ENCODE measurements at regions not wholly inside any gene's neighbourhood (a gene's known extent, or its start where the extent isn't known, plus 50 kb on each side); places are given as distances from the start of the nearest gene placed in this dataset.
"Not testable (repeated sequence)": the region's sequence is repeated elsewhere in the genome, so short reads cannot be mapped to it uniquely, and the experiment has no call there.

DNA sequence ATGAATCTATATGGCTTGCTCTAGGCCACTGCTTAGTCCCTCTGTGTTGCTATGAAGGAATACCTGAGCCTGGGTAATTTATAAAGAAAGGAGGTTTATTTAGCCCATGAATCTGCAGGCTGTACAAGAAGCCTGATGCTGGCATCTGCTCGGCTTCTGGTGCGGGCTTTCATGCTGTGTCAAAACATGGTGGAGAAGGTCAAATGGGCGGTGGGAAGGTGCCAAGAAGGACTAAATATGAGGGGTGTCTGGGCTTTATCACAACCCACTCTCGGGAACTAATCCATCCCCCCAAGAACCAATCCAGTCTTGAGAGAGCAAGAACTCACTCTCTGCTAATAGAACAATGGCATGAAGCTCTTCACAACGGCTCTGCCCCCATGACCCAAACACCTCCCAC, 481.6 kb downstream of the EIPR1 start:
- no peak for TF ChIP-seq EZH2phosphoT487 (IDR thresholded peaks at IDR 0.05; ENCODE audit: low read depth)
- Histone ChIP-seq H3K9me3 (ENCODE audit: insufficient read depth, low read length) (no peaks in the 10 kb centered on the region), H2AFZ (ENCODE audit: low read depth, low read length) (no peak overlapping the region), H3K4me1 (ENCODE audit: low read length) (peaks cover 18% of the 10 kb centered on the region), H3K9ac (ENCODE audit: low read length) (no peak overlapping the region), H3K4me2 (ENCODE audit: low read length) (no peak overlapping the region), H3K36me3 (replicated peaks; ENCODE audit: low read depth, low read length) (no peaks in the 10 kb centered on the region), H3K4me3 (ENCODE audit: low read length) (no peak overlapping the region), H4K20me1 (ENCODE audit: insufficient read depth, low read length) (no peaks in the 10 kb centered on the region), H3K27ac (ENCODE audit: low read length) (no peak overlapping the region), H3K79me2 (ENCODE audit: low read length) (no peaks in the 10 kb centered on the region), H3K27me3 (ENCODE audit: low read depth, low read length) (no peaks in the 10 kb centered on the region)

DNA sequence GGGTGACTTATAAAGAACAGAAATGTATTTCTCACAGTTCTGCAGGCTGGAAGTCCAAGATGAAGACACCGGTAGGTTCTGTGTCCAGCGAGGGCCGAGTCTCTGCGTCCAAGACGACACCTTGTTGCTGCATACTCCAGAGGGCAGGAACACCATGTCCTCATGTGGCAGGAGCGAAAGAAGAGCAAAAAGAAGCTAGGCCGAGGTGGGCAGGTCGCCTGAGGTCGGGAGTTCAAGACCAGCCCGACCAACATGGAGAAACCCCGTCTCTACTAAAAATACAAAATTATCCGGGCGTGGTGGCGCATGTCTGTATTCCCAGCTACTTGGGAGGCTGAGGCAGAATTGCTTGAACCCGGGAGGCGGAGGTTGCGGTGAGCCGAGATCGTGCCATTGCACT, 483.6 kb downstream of the EIPR1 start:
- H3K27me3 ChIP-seq (ENCODE audit: low read depth, low read length); H3K4me3 ChIP-seq (ENCODE audit: low read length); H3K9ac ChIP-seq (ENCODE audit: low read length); H3K4me1 ChIP-seq (ENCODE audit: low read length); H3K79me2 ChIP-seq (ENCODE audit: low read length); H3K4me2 ChIP-seq (ENCODE audit: low read length); H4K20me1 ChIP-seq (ENCODE audit: insufficient read depth, low read length); H2AFZ ChIP-seq (ENCODE audit: low read depth, low read length); H3K27ac ChIP-seq (ENCODE audit: low read length); H3K9me3 ChIP-seq (ENCODE audit: insufficient read depth, low read length); H3K36me3 ChIP-seq (replicated peaks; ENCODE audit: low read depth, low read length): not testable (repeated sequence)

DNA sequence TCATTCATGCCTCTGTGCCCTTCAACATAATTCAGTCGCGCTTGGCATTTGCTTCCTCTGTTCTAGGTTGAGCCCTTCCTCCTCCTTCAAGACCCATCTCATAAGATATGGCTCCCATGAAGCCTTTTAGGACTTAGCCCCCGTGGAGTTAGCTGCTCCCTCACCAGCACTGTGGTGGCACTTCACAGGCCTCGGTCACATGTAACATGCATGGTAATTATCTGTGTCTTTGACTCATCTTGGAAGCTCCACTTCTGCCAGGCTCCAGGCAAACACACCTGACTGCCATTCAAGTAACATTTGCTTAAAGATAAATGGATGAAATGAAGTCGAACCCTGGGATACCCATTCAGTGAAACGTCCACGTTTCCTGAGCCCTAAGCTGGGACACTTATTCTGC, 484.7 kb downstream of the EIPR1 start:
- H3K4me3 ChIP-seq (ENCODE audit: low read length): no peak overlapping the region
- no peaks in the 10 kb centered on the region for H3K79me2 ChIP-seq (ENCODE audit: low read length)
- no peaks in the 10 kb centered on the region for H3K9me3 ChIP-seq (ENCODE audit: insufficient read depth, low read length)
- no peaks in the 10 kb centered on the region for H3K36me3 ChIP-seq (replicated peaks; ENCODE audit: low read depth, low read length)
- no peak overlapping the region for H2AFZ ChIP-seq (ENCODE audit: low read depth, low read length)
- H3K9ac ChIP-seq (ENCODE audit: low read length): no peak overlapping the region
- no peak overlapping the region for H3K27ac ChIP-seq (ENCODE audit: low read length)
- no peaks in the 10 kb centered on the region for H4K20me1 ChIP-seq (ENCODE audit: insufficient read depth, low read length)
- no peak for TF ChIP-seq EZH2phosphoT487 (IDR thresholded peaks at IDR 0.05; ENCODE audit: low read depth)
- TF ChIP-seq, protein P1, sequence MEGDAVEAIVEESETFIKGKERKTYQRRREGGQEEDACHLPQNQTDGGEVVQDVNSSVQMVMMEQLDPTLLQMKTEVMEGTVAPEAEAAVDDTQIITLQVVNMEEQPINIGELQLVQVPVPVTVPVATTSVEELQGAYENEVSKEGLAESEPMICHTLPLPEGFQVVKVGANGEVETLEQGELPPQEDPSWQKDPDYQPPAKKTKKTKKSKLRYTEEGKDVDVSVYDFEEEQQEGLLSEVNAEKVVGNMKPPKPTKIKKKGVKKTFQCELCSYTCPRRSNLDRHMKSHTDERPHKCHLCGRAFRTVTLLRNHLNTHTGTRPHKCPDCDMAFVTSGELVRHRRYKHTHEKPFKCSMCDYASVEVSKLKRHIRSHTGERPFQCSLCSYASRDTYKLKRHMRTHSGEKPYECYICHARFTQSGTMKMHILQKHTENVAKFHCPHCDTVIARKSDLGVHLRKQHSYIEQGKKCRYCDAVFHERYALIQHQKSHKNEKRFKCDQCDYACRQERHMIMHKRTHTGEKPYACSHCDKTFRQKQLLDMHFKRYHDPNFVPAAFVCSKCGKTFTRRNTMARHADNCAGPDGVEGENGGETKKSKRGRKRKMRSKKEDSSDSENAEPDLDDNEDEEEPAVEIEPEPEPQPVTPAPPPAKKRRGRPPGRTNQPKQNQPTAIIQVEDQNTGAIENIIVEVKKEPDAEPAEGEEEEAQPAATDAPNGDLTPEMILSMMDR (IDR thresholded peaks at IDR 0.05; ENCODE audit: low read depth, low read length): no peak
- H3K27me3 ChIP-seq (ENCODE audit: low read depth, low read length): no peaks in the 10 kb centered on the region
- H3K4me2 ChIP-seq (ENCODE audit: low read length): no peak overlapping the region
- H3K4me1 ChIP-seq (ENCODE audit: low read length): no peaks in the 10 kb centered on the region

DNA sequence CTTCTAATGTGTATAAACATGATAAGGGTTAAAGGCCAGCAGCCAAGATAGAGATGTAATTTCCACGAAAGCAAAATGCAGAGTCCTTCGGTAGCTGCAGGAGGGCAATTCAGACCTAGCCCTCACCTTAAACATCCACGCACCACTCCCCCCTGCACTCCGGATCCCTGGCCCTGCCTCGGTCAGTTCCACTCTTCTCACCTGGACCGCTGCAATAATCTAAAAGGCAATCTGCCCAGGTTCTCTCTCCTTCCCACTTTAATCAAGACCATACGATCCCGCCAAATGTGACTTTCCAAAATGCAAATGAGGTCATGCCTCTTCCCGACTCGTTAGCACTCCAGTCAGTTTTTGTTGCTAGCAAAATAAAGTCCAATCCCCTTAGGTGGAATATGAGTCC, 485.2 kb downstream of the EIPR1 start:
- no peaks in the 10 kb centered on the region for H4K20me1 ChIP-seq (ENCODE audit: insufficient read depth, low read length)
- no peaks in the 10 kb centered on the region for H3K36me3 ChIP-seq (replicated peaks; ENCODE audit: low read depth, low read length)
- H3K4me1 ChIP-seq (ENCODE audit: low read length): no peaks in the 10 kb centered on the region
- H3K27ac ChIP-seq (ENCODE audit: low read length): no peak overlapping the region
- H2AFZ ChIP-seq (ENCODE audit: low read depth, low read length): no peak overlapping the region
- no peak overlapping the region for H3K4me3 ChIP-seq (ENCODE audit: low read length)
- H3K9ac ChIP-seq (ENCODE audit: low read length): no peak overlapping the region
- H3K79me2 ChIP-seq (ENCODE audit: low read length): no peaks in the 10 kb centered on the region
- H3K27me3 ChIP-seq (ENCODE audit: low read depth, low read length): no peaks in the 10 kb centered on the region
- H3K9me3 ChIP-seq (ENCODE audit: insufficient read depth, low read length): no peaks in the 10 kb centered on the region
- no peak overlapping the region for H3K4me2 ChIP-seq (ENCODE audit: low read length)
- TF ChIP-seq, protein P1 (IDR thresholded peaks at IDR 0.05; ENCODE audit: low read depth, low read length): no peak
- no peak for TF ChIP-seq EZH2phosphoT487 (IDR thresholded peaks at IDR 0.05; ENCODE audit: low read depth)

DNA sequence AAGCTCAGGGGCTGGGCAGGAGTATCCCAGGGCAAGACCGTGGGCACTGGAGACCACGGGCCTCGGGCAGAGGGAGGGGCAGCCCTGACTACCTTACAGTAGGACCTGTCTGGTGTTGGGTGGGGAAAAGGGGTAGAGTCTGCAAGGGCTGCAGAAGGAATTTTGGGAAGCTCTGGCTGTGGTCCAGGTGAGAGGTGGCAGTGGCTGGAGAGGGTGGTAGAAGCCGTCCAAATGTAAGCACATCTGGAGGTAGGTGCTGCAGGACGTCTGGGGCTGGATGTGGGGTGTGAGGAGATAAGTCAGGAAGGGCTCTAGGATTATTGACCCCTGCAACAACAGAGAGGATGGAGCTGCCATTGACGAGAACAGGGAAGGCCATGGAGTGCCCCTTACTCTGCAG, 486.7 kb downstream of the EIPR1 start:
- no peaks in the 10 kb centered on the region for H3K4me1 ChIP-seq (ENCODE audit: low read length)
- H3K9me3 ChIP-seq (ENCODE audit: insufficient read depth, low read length): no peaks in the 10 kb centered on the region
- no peak overlapping the region for H3K9ac ChIP-seq (ENCODE audit: low read length)
- 0 out of 2 replicates have a peak, but pooled peaks cover 7% of the 10 kb centered on the region for H3K27me3 ChIP-seq (ENCODE audit: low read depth, low read length)
- H3K4me2 ChIP-seq (ENCODE audit: low read length): no peak overlapping the region
- H4K20me1 ChIP-seq (ENCODE audit: insufficient read depth, low read length): no peaks in the 10 kb centered on the region
- no peaks in the 10 kb centered on the region for H3K36me3 ChIP-seq (replicated peaks; ENCODE audit: low read depth, low read length)
- no peaks in the 10 kb centered on the region for H3K79me2 ChIP-seq (ENCODE audit: low read length)
- TF ChIP-seq EZH2phosphoT487 (IDR thresholded peaks at IDR 0.05; ENCODE audit: low read depth): no peak
- TF ChIP-seq, protein P1 (IDR thresholded peaks at IDR 0.05; ENCODE audit: low read depth, low read length): no peak
- no peak overlapping the region for H3K4me3 ChIP-seq (ENCODE audit: low read length)
- no peak overlapping the region for H2AFZ ChIP-seq (ENCODE audit: low read depth, low read length)
- H3K27ac ChIP-seq (ENCODE audit: low read length): no peak overlapping the region
